SH-SY5Y (cell line): ENCODE measurements at regions not wholly inside any gene's neighbourhood (a gene's known extent, or its start where the extent isn't known, plus 50 kb on each side); places are given as distances from the start of the nearest gene placed in this dataset.

ENCODE experiments used
- GATA2 ChIP-seq: IDR thresholded peaks from 2 replicates; pipeline ENCODE4 v1.6.1; 2011; ENCODE audit warnings: mild to moderate bottlenecking, low read depth, low read length
- GATA3 ChIP-seq: IDR thresholded peaks from 2 replicates; pipeline ENCODE4 v1.6.1; 2011; ENCODE audit warnings: low read depth, mild to moderate bottlenecking, low read length, moderate library complexity

- TF ChIP-seq GATA2, result no peak
- TF ChIP-seq GATA3, result no peak
These were observed 590.9 kb downstream of the IRS1 start for GRCh38 chr2:226208726-226209125.
